HepG2 (cell line): ENCODE measurements at regions not wholly inside any gene's neighbourhood (a gene's known extent, or its start where the extent isn't known, plus 50 kb on each side); places are given as distances from the start of the nearest gene placed in this dataset.

Experiments
- EED ChIP-seq: sonication (generic); formaldehyde crosslinking; IDR thresholded peaks from 2 replicates; pipeline ENCODE4 v1.5.0; 2020; ENCODE audit warnings: mild to moderate bottlenecking, missing genetic modification reagents
- FOXC1 ChIP-seq: sonication (generic); formaldehyde crosslinking; IDR thresholded peaks from 2 replicates; pipeline ENCODE4 v1.8.0; 2022; ENCODE audit warnings: mild to moderate bottlenecking, missing genetic modification reagents, borderline replicate concordance
- KDM3A ChIP-seq: IDR thresholded peaks from 2 replicates; pipeline ENCODE4 v1.6.1; 2018; ENCODE audit warnings: low read depth, missing compliant biosample characterization
- POLR2A ChIP-seq, 2 experiments: IDR thresholded peaks; 2 replicates each; pipeline ENCODE4 v1.6.1; 2011; ENCODE audit warnings: low read depth in 2 of 2, low read length in 2 of 2, mild to moderate bottlenecking in 1 of 2, moderate library complexity in 1 of 2; ENCODE audit not compliant: insufficient read depth in 1 of 2
- POLR2AphosphoS2 ChIP-seq: IDR thresholded peaks from 2 replicates; pipeline ENCODE4 v1.6.1; 2011; ENCODE audit warnings: low read depth, low read length, improper control_type of control experiment
- SIN3B ChIP-seq: fragments of 150-350 bp; IDR thresholded peaks from 2 replicates; pipeline ENCODE4 v1.6.1; 2014; ENCODE audit warnings: low read length
- TARDBP ChIP-seq: sonication (generic); formaldehyde crosslinking; IDR thresholded peaks from 2 replicates; pipeline ENCODE4 v1.8.0; 2022; ENCODE audit warnings: mild to moderate bottlenecking, missing genetic modification reagents
- ZNF670 ChIP-seq: sonication (generic); formaldehyde crosslinking; IDR thresholded peaks from 2 replicates; pipeline ENCODE4 v1.8.0; 2022; ENCODE audit warnings: mild to moderate bottlenecking, missing genetic modification reagents, borderline replicate concordance
- TF ChIP-seq, protein P1 (sequence below): sonication (generic); IDR thresholded peaks from 2 replicates; pipeline ENCODE4 v1.6.1; 2016; ENCODE audit warnings: low read depth, borderline replicate concordance
- TF ChIP-seq, protein P2 (sequence below): fragments of 450-650 bp; IDR thresholded peaks from 2 replicates; pipeline ENCODE4 v1.6.1; 2016
- TF ChIP-seq, protein P3 (sequence below): sonication (generic); formaldehyde crosslinking; IDR thresholded peaks from 2 replicates; pipeline ENCODE4 v1.8.0; 2022; ENCODE audit warnings: low read depth, missing genetic modification reagents

DNA sequence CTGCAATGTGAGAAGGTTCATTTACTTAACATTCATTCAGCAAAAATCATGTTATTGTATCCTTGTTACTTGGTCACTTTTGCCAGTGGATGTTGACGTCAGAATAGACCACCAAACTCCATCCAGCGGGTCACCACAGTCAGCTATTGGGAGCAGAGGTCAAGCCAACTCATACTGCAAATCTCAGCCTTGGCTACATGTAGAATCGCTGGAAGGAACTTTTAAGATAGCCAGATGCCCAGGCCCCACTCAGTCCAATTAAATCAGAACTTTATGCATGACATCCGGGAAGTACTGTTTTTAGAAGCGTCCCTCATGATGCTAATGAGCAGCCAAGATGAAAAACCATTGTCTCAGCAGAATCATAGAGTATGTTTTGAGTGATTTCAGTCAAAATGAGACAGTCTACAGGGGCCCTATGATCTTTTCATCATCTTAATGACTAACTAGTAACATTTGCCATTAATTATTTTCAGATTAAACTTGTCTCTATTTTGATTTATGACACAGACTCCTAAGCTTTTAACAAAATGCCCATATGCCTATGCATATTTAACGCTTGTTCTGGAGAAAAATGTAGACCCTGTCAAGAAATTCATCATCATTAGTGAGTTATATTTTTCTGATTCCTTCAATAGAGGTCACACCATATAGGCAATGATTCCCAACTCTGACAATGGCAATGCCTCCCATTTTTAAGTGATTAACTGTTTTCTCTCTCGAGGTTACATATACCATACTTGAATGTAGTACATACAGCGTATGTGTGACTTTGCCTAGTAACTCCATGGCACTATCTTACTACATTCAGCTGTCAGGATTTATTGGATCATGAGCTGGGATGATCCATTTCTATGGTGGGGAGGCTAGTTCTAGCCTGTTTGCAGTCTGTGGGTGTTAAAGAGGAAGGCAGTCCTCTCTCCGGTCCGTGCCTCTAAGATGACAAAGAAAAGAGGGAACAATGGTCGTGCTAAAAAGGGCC, 63.7 kb upstream of the CCBE1 start:
- TF ChIP-seq POLR2A (IDR thresholded peaks at IDR 0.05; ENCODE audit: insufficient read depth in 1 of 2, low read depth in 2 of 2, low read length in 2 of 2): no peak
- TF ChIP-seq SIN3B: no peak
- TF ChIP-seq, protein P1, sequence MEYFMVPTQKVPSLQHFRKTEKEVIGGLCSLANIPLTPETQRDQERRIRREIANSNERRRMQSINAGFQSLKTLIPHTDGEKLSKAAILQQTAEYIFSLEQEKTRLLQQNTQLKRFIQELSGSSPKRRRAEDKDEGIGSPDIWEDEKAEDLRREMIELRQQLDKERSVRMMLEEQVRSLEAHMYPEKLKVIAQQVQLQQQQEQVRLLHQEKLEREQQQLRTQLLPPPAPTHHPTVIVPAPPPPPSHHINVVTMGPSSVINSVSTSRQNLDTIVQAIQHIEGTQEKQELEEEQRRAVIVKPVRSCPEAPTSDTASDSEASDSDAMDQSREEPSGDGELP: no peak
- TF ChIP-seq, protein P2, sequence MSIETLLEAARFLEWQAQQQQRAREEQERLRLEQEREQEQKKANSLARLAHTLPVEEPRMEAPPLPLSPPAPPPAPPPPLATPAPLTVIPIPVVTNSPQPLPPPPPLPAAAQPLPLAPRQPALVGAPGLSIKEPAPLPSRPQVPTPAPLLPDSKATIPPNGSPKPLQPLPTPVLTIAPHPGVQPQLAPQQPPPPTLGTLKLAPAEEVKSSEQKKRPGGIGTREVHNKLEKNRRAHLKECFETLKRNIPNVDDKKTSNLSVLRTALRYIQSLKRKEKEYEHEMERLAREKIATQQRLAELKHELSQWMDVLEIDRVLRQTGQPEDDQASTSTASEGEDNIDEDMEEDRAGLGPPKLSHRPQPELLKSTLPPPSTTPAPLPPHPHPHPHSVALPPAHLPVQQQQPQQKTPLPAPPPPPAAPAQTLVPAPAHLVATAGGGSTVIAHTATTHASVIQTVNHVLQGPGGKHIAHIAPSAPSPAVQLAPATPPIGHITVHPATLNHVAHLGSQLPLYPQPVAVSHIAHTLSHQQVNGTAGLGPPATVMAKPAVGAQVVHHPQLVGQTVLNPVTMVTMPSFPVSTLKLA: no peak
- TF ChIP-seq ZNF670 (CRISPR knock-in tag): no peak
- TF ChIP-seq FOXC1 (CRISPR knock-in tag): no peak
- TF ChIP-seq, protein P3, sequence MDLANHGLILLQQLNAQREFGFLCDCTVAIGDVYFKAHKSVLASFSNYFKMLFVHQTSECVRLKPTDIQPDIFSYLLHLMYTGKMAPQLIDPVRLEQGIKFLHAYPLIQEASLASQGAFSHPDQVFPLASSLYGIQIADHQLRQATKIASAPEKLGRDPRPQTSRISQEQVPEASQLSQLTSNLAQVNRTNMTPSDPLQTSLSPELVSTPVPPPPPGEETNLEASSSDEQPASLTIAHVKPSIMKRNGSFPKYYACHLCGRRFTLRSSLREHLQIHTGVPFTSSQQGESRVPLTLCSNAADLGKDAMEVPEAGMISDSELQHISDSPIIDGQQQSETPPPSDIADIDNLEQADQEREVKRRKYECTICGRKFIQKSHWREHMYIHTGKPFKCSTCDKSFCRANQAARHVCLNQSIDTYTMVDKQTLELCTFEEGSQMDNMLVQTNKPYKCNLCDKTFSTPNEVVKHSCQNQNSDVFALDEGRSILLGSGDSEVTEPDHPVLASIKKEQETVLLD (CRISPR knock-in tag): no peak
- TF ChIP-seq EED (CRISPR knock-in tag): no peak
- TF ChIP-seq TARDBP (CRISPR knock-in tag): no peak
- TF ChIP-seq KDM3A: no peak
- TF ChIP-seq POLR2AphosphoS2: no peak
